ENCODE measurements at regions not wholly inside any gene's neighbourhood (a gene's known extent, or its start where the extent isn't known, plus 50 kb on each side); places are given as distances from the start of the nearest gene placed in this dataset.

GRCh38 chr3:30438126-30438525 is 168.3 kb upstream of the TGFBR2 start:
- TF ChIP-seq POLR2A (IDR thresholded peaks at IDR 0.05) (no peak), CTCF (IDR thresholded peaks at IDR 0.05) (no peak), POLR2AphosphoS5 (IDR thresholded peaks at IDR 0.05) (no peak)
